GM10248 (cell line): ENCODE measurements at regions not wholly inside any gene's neighbourhood (a gene's known extent, or its start where the extent isn't known, plus 50 kb on each side); places are given as distances from the start of the nearest gene placed in this dataset.

Experiments
- CTCF ChIA-PET: fragments of 300-600 bp; sonication (Branson Sonifier 250); formaldehyde crosslinking; extraction: SDS; loops from one replicate; lab custom pipeline; 2021; ENCODE audit warnings: antibody characterized with exemption; lab: Yijun Ruan, JAX
- POLR2A ChIA-PET: fragments of 350-650 bp; sonication (Branson Sonifier 250); formaldehyde crosslinking; extraction: SDS; loops from one replicate; lab custom pipeline; 2020; ENCODE audit warnings: antibody characterized with exemption; lab: Yijun Ruan, JAX
- DNase-seq: peaks from one replicate; pipeline ENCODE4 v3.0.0; 2012; ENCODE audit errors: extremely low spot score
- CTCF ChIP-seq: IDR thresholded peaks from 2 replicates; pipeline ENCODE4 v1.5.1; 2012; ENCODE audit warnings: mild to moderate bottlenecking, low read depth; ENCODE audit errors: extremely low read depth, missing control alignments, control extremely low read depth

DNA sequence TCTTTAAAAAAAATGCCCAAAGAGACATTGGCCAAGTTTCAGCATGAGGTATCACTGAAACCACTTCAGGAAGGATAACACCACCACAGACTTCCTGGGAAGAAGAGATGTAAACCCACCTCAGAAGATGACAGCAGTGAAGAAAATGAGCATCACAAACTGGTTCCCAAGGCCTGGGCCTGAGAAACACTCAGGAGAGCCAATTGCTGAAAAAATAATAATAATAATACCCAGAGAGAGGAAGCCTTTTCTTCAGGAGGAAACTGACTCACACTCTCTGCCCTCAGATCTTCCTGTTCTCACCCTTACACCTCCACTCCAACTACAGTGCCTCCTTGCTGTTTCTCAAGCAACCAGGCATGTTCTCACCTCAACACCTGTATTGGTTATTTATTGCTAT, 68.1 kb upstream of the MAFB start:
- POLR2A ChIA-PET, result no interaction called here

GRCh38 chr20:40758790-40759189, 69.8 kb upstream of the MAFB start:
- DNase-seq, result no peak
- CTCF ChIA-PET, result interaction anchor here (2.2 to 3.1 kb wide), 2 partner anchors 13 to 17 kb away, joined by 6 to 11 read pairs; no protein-coding TSS in a partner anchor
- POLR2A ChIA-PET, result no interaction called here
- no peak for TF ChIP-seq CTCF

More for the DNA sequence above, 68.1 kb upstream of the MAFB start:
- TF ChIP-seq CTCF, result no peak
- no peak for DNase-seq
- CTCF ChIA-PET, result no interaction called here

DNA sequence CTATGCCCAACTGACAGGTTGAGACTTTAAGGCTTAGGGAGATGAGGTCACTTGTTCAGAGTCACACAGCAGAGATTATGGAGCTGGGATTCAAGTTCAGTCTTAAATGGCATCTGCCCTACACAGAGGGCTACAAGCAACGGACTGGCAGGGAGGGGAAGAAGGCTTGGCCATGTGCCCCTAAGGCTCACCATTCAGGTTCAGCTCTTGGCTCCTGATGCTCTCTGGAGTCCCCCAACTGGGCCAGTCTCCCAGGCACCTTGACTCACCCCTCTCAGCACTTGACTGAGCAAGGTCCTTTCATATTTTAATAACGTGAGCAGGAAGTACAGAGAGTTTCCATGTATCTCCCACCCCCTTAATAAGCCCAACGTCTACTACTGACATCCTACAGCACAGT, 71.4 kb upstream of the MAFB start:
- CTCF ChIA-PET, result interaction anchor here (1.9 to 3.1 kb wide), 3 partner anchors 14 to 19 kb away, joined by 5 to 11 read pairs (median 6); no protein-coding TSS in a partner anchor

DNA sequence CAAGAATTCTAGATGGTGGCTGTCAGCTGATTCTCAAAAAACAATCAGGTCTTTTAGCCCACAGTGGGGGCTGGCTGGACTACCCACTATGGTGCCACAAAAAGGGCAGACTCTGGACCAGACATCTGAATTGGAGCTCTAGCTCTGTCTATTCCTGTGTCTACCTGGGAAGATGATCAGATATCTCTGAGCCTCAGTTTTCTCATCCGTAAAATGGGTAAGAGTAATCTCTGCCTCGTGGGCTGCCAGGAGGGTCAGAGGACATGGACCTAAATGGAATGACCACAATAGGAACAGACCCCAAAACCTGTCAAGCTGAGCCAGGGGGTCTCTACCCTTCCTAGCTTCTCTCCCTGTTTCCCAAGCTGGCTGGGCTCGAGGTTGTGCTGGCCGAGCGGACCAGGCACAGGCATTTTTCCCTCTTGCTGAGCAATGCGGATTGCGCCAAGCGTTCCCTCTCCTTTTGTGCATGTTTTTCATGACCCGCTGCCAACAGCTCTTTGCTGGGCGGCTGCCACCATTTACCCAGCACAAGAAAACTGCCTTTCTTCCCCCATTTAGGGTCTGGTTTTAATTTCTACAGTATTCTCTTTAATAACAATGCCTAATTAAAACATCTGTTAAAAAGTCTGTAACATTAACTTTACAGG, 74.7 kb upstream of the MAFB start:
- CTCF ChIA-PET, result interaction anchor here (1.2 kb wide), 1 partner anchor 9 kb away, joined by 3 read pairs; no protein-coding TSS in a partner anchor
- TF ChIP-seq CTCF, result no peak
- POLR2A ChIA-PET, result no interaction called here
- DNase-seq, result no peak

More for the DNA sequence above, 71.4 kb upstream of the MAFB start:
- POLR2A ChIA-PET, result no interaction called here
- DNase-seq, result no peak
- no peak for TF ChIP-seq CTCF

DNA sequence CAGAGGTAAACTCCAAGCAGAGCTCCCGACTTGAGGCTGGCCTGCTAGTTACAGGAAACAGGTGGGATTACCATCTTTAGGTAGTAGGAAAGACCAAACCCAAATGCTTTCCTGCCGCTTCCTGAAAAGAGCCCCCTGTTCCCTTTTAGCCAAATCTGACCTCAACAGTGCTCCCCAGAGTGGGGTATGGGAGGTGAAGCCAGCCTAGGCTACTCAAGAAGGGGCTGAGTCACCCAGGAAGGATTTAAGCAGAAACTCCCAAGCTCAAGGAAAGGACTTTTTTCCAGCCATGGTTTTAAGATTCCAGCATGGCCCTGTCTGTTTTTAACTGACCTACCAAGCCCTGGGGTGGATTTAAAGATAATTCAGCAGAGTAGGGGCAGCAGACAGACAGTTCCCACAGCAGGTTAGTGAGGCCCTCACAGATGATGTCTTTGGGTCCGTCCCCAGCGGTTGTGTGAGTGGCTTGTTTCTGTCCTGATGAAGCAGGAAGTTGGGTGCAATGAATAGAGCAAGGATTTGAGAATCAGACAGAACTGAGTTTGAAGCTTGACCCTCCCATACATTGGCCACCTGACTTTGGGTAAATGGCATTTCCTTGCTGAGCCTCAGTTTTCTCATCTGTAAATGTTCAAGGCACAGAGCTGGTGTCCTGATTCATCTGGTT, 76.9 kb upstream of the MAFB start:
- POLR2A ChIA-PET, result no interaction called here
- no peak for TF ChIP-seq CTCF
- CTCF ChIA-PET, result interaction anchor here (1.0 to 1.4 kb wide), 2 partner anchors 13 to 25 kb away, joined by 3 to 5 read pairs; no protein-coding TSS in a partner anchor
- DNase-seq, result no peak

DNA sequence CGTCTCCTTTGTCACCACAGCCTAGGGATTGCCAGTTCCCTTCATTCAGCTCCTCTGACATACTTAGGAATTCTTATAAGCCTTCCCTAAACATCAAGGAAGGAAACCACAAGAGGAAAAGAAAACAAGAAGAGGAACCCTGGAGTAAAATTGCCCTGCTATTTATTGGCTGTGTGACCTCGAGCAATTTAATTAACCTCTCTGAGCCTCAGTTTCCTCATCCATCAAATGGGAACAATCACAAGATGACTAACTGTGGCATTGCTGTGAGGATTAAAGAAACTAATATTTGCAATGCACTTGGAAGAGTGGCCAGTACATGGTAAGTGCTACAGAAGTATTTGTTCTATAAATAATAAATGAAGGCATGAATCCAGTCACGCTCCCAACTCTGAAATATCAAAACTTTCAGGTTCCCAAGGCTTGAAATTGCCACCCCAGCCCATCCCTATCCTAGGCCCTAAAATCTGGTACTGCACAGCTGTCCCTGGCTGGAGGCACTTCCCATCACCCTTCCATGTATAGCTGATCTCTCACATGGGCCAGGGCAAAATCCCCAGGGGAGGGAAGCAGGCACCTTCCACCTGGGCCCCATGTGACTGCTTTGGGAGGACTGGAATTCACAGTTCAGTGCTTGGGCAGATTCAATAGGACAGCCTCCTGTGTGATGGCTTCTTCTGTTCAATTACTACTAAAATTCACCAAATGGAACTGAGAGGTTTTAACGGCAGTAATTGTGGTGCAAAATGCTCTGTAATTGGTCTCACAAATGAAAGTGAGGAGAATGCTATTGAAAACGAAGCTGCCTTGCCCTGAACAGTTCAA, 78.0 kb upstream of the MAFB start:
- POLR2A ChIA-PET, result no interaction called here
- CTCF ChIA-PET, result interaction anchor here (0.7 kb wide), 1 partner anchor 26 kb away, joined by 3 read pairs; no protein-coding TSS in a partner anchor
- TF ChIP-seq CTCF, result no peak

More for the DNA sequence above, 78.0 kb upstream of the MAFB start:
- DNase-seq, result no peak
